H1 (cell line): ENCODE measurements at regions not wholly inside any gene's neighbourhood (a gene's known extent, or its start where the extent isn't known, plus 50 kb on each side); places are given as distances from the start of the nearest gene placed in this dataset.

Experiments used
- CTCF ChIA-PET: fragments of 300-600 bp; sonication (Branson Sonifier 250); formaldehyde crosslinking; loops from one replicate; lab custom pipeline; 2021; ENCODE audit not compliant: partially characterized antibody; lab: Charles Lee
- POLR2A ChIA-PET: fragments of 300-600 bp; sonication (Branson Sonifier 250); formaldehyde crosslinking; loops from one replicate; lab custom pipeline; 2021; ENCODE audit warnings: inconsistent platforms; ENCODE audit not compliant: partially characterized antibody; lab: Charles Lee
- DNase-seq, 2 experiments: peaks; one replicate each; pipeline versions ENCODE4 v3.0.0 to v3.0.0-alpha.2; 2010 to 2022; ENCODE audit warnings: low spot score in 2 of 2, low read depth in 1 of 2, mixed read lengths in 1 of 2
- FAIRE-seq: peaks from 2 replicates; lab custom pipeline; 2011; peaks lifted over from hg19 to GRCh38; lab: Jason Lieb, UNC
- H2AFZ ChIP-seq: 2 replicates; pipeline ENCODE4 v1.8.1; 2012; ENCODE audit warnings: low read length, inconsistent platforms
- H2AK5ac ChIP-seq: 2 replicates; pipeline ENCODE4 v1.6.1; 2013; ENCODE audit warnings: low read depth, low read length
- H2BK120ac ChIP-seq: replicated peaks from 2 replicates; pipeline ENCODE3; 2013; ENCODE audit warnings: low read depth, low read length, inconsistent platforms
- H2BK12ac ChIP-seq: 2 replicates; pipeline ENCODE4 v1.6.1; 2013; ENCODE audit warnings: low read depth, low read length
- H2BK15ac ChIP-seq: 2 replicates; pipeline ENCODE4 v1.6.1; 2013; ENCODE audit warnings: low read length
- H2BK20ac ChIP-seq: 2 replicates; pipeline ENCODE4 v1.6.1; 2013; ENCODE audit warnings: low read length
- H2BK5ac ChIP-seq: 2 replicates; pipeline ENCODE4 v1.6.1; 2013; ENCODE audit warnings: low read depth, low read length
- H3K14ac ChIP-seq: 2 replicates; pipeline ENCODE4 v1.6.1; 2013; ENCODE audit warnings: inconsistent platforms; ENCODE audit not compliant: insufficient read length
- H3K18ac ChIP-seq: 2 replicates; pipeline ENCODE4 v1.6.1; 2013; ENCODE audit warnings: low read length; ENCODE audit errors: extremely low read depth
- H3K23ac ChIP-seq: 2 replicates; pipeline ENCODE4 v1.6.1; 2013; ENCODE audit warnings: inconsistent platforms; ENCODE audit not compliant: insufficient read length
- H3K23me2 ChIP-seq: 2 replicates; pipeline ENCODE4 v1.6.1; 2013; ENCODE audit warnings: low read depth, low read length
- H3K27ac ChIP-seq: 2 replicates; pipeline ENCODE4 v1.6.1; 2011; ENCODE audit warnings: low read depth, low read length, inconsistent platforms
- H3K27me3 ChIP-seq, 4 experiments: replicated peaks in 1 of 4; 1 replicate in 1 of 4; 2 replicates in 3 of 4; pipeline versions ENCODE4 v1.6.1 to v1.8.1; 2011 to 2013; ENCODE audit warnings: low read length in 3 of 4, mild to moderate bottlenecking in 3 of 4, inconsistent platforms in 2 of 4, mixed read lengths in 2 of 4, moderate library complexity in 1 of 4; ENCODE audit not compliant: control insufficient read depth in 3 of 4, insufficient read depth in 3 of 4; ENCODE audit errors: extremely low read depth in 1 of 4
- H3K36me3 ChIP-seq, 4 experiments: 2 replicates each; pipeline versions ENCODE4 v1.6.1 to v1.8.1; 2011 to 2013; ENCODE audit warnings: mild to moderate bottlenecking in 4 of 4, low read length in 3 of 4, moderate library complexity in 2 of 4, control low read depth in 1 of 4, inconsistent platforms in 1 of 4; ENCODE audit not compliant: insufficient read depth in 4 of 4, control insufficient read depth in 2 of 4
- H3K4ac ChIP-seq: replicated peaks from 2 replicates; pipeline ENCODE3; 2013; ENCODE audit warnings: low read length, low read depth, mixed read lengths, inconsistent platforms; ENCODE audit not compliant: insufficient read length
- H3K4me1 ChIP-seq, 4 experiments: replicated peaks in 1 of 4; 1 replicate in 1 of 4; 2 replicates in 3 of 4; pipeline versions ENCODE4 v1.6.1 to v1.8.1; 2011 to 2013; ENCODE audit warnings: low read length in 3 of 4, inconsistent platforms in 2 of 4, mixed read lengths in 1 of 4; ENCODE audit not compliant: insufficient read depth in 4 of 4, control insufficient read depth in 3 of 4
- H3K4me2 ChIP-seq, 2 experiments: 2 replicates each; pipeline versions ENCODE4 v1.6.1 to v1.8.1; 2011 to 2013; ENCODE audit warnings: low read depth in 2 of 2, low read length in 2 of 2, control low read depth in 1 of 2, inconsistent platforms in 1 of 2, mild to moderate bottlenecking in 1 of 2; ENCODE audit not compliant: insufficient read depth in 1 of 2
- H3K4me3 ChIP-seq, 4 experiments: fragments of 200-600, 300-600 bp in 1 of 4; sonication (generic), shearing (Covaris generic), sonication (Bioruptor Twin) in 1 of 4; 2 replicates each; pipeline versions ENCODE4 v1.5.1 to v1.8.1; 2011 to 2016; ENCODE audit warnings: low read length in 4 of 4, low read depth in 3 of 4, control low read depth in 2 of 4, inconsistent platforms in 2 of 4, mild to moderate bottlenecking in 2 of 4, mixed read lengths in 1 of 4, moderate library complexity in 1 of 4; ENCODE audit not compliant: insufficient read depth in 2 of 4; ENCODE audit errors: extremely low read depth in 1 of 4
- H3K56ac ChIP-seq: replicated peaks from 2 replicates; pipeline ENCODE3; 2013; ENCODE audit warnings: low read depth, mild to moderate bottlenecking, mixed read lengths, low read length, inconsistent platforms; ENCODE audit not compliant: insufficient read length
- H3K79me1 ChIP-seq: 2 replicates; pipeline ENCODE4 v1.6.1; 2013; ENCODE audit warnings: low read depth, low read length, control low read depth
- H3K79me2 ChIP-seq, 2 experiments: 2 replicates each; pipeline versions ENCODE4 v1.6.1 to v1.8.1; 2012 to 2013; ENCODE audit warnings: low read length in 2 of 2, mild to moderate bottlenecking in 2 of 2, inconsistent platforms in 1 of 2; ENCODE audit not compliant: insufficient read depth in 2 of 2, control insufficient read depth in 1 of 2
- H3K9ac ChIP-seq, 4 experiments: replicated peaks in 1 of 4; 1 replicate in 1 of 4; 2 replicates in 3 of 4; pipeline versions ENCODE4 v1.6.1 to v1.8.1; 2011 to 2013; ENCODE audit warnings: low read depth in 3 of 4, low read length in 3 of 4, control low read depth in 2 of 4, mild to moderate bottlenecking in 2 of 4, moderate library complexity in 2 of 4, inconsistent platforms in 1 of 4; ENCODE audit errors: extremely low read depth in 1 of 4
- H3K9me3 ChIP-seq, 2 experiments: 2 replicates each; pipeline versions ENCODE4 v1.6.1 to v1.8.1; 2012 to 2013; ENCODE audit warnings: mild to moderate bottlenecking in 2 of 2, moderate library complexity in 2 of 2, control low read depth in 1 of 2, inconsistent platforms in 1 of 2, low read depth in 1 of 2, low read length in 1 of 2, mixed read lengths in 1 of 2; ENCODE audit not compliant: insufficient read depth in 2 of 2
- H4K20me1 ChIP-seq, 2 experiments: replicated peaks in 1 of 2; 2 replicates each; pipeline versions ENCODE3 to v1.8.1; 2011 to 2013; ENCODE audit warnings: inconsistent platforms in 2 of 2, low read length in 2 of 2, mild to moderate bottlenecking in 1 of 2; ENCODE audit not compliant: insufficient read depth in 2 of 2, control insufficient read depth in 1 of 2
- H4K5ac ChIP-seq: 2 replicates; pipeline ENCODE4 v1.6.1; 2013; ENCODE audit warnings: low read length, low read depth, mixed read lengths, inconsistent platforms; ENCODE audit not compliant: insufficient read length
- H4K8ac ChIP-seq: 2 replicates; pipeline ENCODE4 v1.8.0; 2013; ENCODE audit warnings: mild to moderate bottlenecking, moderate library complexity, low read length, inconsistent platforms; ENCODE audit not compliant: insufficient read depth; ENCODE audit errors: extremely low read depth
- H4K91ac ChIP-seq: replicated peaks from 2 replicates; pipeline ENCODE3; 2013; ENCODE audit warnings: low read length, mixed read lengths, inconsistent platforms; ENCODE audit not compliant: insufficient read length
- CHD2 ChIP-seq: IDR thresholded peaks from 2 replicates; pipeline ENCODE4 v1.6.1; 2012; ENCODE audit warnings: low read length, improper control_type of control experiment
- EZH2 ChIP-seq: fragments of 200-600 bp; sonication (generic); IDR thresholded peaks from 2 replicates; pipeline ENCODE4 v1.7.1; 2012; ENCODE audit warnings: low read depth, mild to moderate bottlenecking, moderate library complexity, low read length, inconsistent platforms; ENCODE audit not compliant: severe bottlenecking
- KDM4A ChIP-seq: IDR thresholded peaks from one replicate; pipeline ENCODE4 v1.7.1; 2012; ENCODE audit warnings: low read depth, mild to moderate bottlenecking, moderate library complexity, low read length, inconsistent platforms; ENCODE audit not compliant: severe bottlenecking
- MAX ChIP-seq: IDR thresholded peaks from 2 replicates; pipeline ENCODE4 v1.6.1; 2012; ENCODE audit warnings: inconsistent platforms
- POLR2AphosphoS5 ChIP-seq: IDR thresholded peaks from 2 replicates; pipeline ENCODE4 v1.6.1; 2011; ENCODE audit warnings: low read depth, low read length
- SAP30 ChIP-seq: fragments of 300-600 bp; sonication (generic); IDR thresholded peaks from 2 replicates; pipeline ENCODE4 v1.7.1; 2012; ENCODE audit warnings: low read length, moderate library complexity, mild to moderate bottlenecking, inconsistent platforms; ENCODE audit not compliant: insufficient read depth, insufficient replicate concordance
- TCF12 ChIP-seq: IDR thresholded peaks from 2 replicates; pipeline ENCODE4 v1.6.1; 2011; ENCODE audit warnings: low read depth, mild to moderate bottlenecking, low read length
- WGBS, 2 experiments: shearing (Covaris generic) in 1 of 2; methylation state at CpG; one replicate each; pipeline versions ENCODE4 v1.1.6 to v1.1.7; 2013 to 2015; ENCODE audit warnings: low lambda C conversion rate in 2 of 2, mixed read lengths in 2 of 2, inconsistent platforms in 1 of 2, low coverage in 1 of 2, missing lambda C conversion rate in 1 of 2; ENCODE audit not compliant: insufficient replicate concordance in 2 of 2, insufficient coverage in 1 of 2, insufficient read length in 1 of 2; ENCODE audit errors: extremely low coverage in 1 of 2, missing lambda C conversion rate in 1 of 2; 5-methylcytosine and 5-hydroxymethylcytosine counted together

- no peak overlapping the region for H3K18ac ChIP-seq
- H3K56ac ChIP-seq, result no peak overlapping the region
- H2AFZ ChIP-seq, result no peak overlapping the region
- no peak overlapping the region for H4K91ac ChIP-seq
- no peak for FAIRE-seq
- no peak for DNase-seq
- no peak overlapping the region for H2BK20ac ChIP-seq
- no peak overlapping the region for H2BK120ac ChIP-seq
- no peaks in the 10 kb centered on the region for H4K20me1 ChIP-seq
- H3K23me2 ChIP-seq, result no peaks in the 10 kb centered on the region
- no peak overlapping the region for H3K27ac ChIP-seq
- 76% methylated on average over 2 of the region's 2 CpGs; no CpG with 5 or more reads in 1 of the 2 experiments for WGBS, 2 experiments
- H2BK12ac ChIP-seq, result no peak overlapping the region
- H4K8ac ChIP-seq, result no peak overlapping the region
- no peaks in the 10 kb centered on the region for H3K79me1 ChIP-seq
- H3K4me1 ChIP-seq, result no peaks in the 10 kb centered on the region
- H2BK15ac ChIP-seq, result no peak overlapping the region
- H3K23ac ChIP-seq, result no peak overlapping the region
- H3K36me3 ChIP-seq, result no peaks in the 10 kb centered on the region; a peak in 1 of 8 replicates
- H3K79me2 ChIP-seq, result no peaks in the 10 kb centered on the region
- POLR2A ChIA-PET, result no interaction called here
- H3K4ac ChIP-seq, result no peak overlapping the region
- H3K4me3 ChIP-seq, result no peak overlapping the region
- H2AK5ac ChIP-seq, result no peak overlapping the region
- no peak overlapping the region for H3K9ac ChIP-seq
- no peak overlapping the region for H3K4me2 ChIP-seq
- H2BK5ac ChIP-seq, result no peak overlapping the region
- no peak overlapping the region for H3K14ac ChIP-seq
- H3K9me3 ChIP-seq, result no peaks in the 10 kb centered on the region
- CTCF ChIA-PET, result interaction anchor here (0.6 to 2.8 kb wide), 3 partner anchors 13 to 33 kb away, joined by 3 to 14 read pairs (median 4); no protein-coding TSS in a partner anchor
- H3K27me3 ChIP-seq, result no peaks in the 10 kb centered on the region
- TF ChIP-seq EZH2 (no peak), KDM4A (no peak), CHD2 (no peak), SAP30 (no peak), MAX (no peak), TCF12 (no peak), POLR2AphosphoS5 (no peak)
- H4K5ac ChIP-seq, result no peak overlapping the region
Observed at GRCh38 chr19:28558783-28559182, 654.2 kb downstream of the UQCRFS1 start.
